GM18907 (cell line): ENCODE measurements at regions not wholly inside any gene's neighbourhood (a gene's known extent, or its start where the extent isn't known, plus 50 kb on each side); places are given as distances from the start of the nearest gene placed in this dataset.

Source experiments
- ATAC-seq: cut with Tn5 transposase; IDR thresholded peaks from one replicate; pipeline ENCODE4 v1.9.1; 2021; ENCODE audit warnings: mild to moderate bottlenecking, moderate library complexity; ENCODE audit not compliant: unreplicated experiment

DNA sequence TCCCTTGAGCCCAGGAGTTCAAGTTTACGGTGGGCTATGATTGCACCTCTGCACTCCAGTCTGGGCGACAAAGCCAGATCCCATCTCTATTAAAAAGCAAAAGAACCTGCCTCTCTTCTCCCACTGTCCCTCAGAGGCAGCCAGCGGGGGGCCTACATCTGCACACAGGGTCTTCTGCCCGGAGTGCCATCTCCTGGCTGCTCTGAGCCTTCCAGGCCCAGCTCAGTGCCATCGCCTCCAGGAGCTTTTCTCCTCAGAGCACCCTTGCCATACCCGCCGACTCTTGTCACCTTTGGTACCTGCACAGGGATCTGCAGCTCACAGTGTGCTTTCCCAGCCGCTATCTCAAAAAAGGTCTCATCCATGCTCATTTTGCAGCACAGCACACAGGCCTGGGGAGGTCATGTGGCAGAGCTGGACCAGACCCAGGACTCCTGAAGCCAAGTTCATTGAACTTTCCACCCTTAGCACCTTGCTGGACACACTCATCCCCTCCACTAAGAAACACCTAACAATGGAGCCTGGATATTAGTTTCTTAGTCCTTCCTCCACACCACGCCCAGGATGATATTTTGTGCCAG lies 186.3 kb downstream of the HAUS1 start:
- ATAC-seq = no peak

DNA sequence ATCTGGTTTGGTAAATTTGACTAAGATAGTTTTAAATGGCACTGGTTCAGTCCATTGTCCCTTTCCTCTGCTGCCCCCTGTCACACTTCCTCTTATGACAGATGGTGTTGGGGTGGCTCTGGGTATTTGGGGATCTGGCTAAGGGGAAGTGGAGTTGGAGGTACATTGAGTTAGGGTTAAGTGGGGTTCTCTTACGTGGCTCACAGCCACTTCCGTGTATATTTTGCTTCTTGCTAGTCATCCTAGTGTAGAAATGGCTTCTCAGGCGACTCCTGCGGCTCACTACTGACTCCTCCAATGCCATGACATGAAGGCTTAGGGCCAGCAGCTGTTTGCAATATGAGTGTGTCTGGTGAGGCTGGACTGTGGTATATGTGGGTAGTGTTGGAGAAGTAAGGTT lies 187.0 kb downstream of the HAUS1 start:
- no peak for ATAC-seq

DNA sequence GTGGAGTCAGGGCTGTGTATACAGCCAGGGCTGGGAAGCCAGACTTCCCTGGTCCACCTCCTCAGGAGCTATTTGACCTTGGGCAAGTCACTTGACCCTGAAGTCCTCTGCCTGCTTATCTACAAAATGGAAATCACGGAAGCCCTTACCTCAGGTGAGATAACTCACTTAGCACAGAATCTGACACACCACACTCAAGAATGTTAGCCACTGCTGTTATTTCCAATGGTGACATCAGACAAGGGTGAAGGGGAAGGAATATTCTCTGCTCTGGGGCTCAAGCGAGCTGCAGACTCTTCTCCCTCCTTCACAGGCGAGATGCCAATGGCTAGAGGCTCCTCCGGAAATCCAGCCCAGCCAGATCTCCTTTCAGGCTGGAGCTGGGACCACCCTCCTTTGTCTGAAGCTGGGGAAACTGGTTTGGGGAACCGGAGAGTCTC lies 189.6 kb downstream of the HAUS1 start:
- ATAC-seq = no peak

DNA sequence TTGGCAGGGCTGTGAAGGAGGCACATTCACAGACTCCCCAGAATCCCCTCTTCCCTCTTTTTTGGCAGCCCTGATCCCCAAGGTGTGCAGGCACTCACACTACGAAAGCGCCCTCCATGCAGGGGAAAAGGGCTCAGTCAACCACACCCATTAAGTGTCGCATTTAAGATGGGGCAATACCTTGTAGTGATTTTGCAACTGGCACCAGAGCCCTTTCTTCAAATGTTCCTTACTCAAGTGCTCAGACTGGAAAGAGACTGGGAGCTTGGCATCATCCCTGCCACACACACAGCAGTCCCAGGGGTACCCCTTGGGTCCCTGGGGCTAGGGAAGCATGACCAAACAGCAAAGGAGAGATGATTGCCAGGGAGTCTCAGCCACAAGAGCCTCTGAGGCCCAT lies 190.1 kb downstream of the HAUS1 start:
- ATAC-seq = no peak

DNA sequence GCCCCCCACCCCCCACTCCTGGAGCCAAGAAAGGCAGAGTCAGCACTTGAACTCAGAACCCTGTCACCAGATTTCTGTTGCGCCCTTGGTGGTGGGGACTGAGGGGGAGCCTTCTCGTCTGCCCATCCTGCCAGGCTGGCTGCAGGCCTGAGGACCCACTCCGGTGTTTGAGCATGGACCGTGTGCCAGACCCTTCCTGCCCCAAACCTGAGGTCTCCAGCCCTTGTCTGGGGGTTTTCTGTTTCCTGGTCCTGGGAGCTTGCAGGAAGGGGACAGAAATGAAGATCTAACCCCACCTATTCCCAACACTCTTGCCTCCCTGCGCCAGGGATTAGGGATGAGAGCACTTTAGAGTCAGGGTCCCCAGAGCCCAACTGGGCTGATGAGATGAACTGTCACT lies 190.6 kb downstream of the HAUS1 start:
- no peak for ATAC-seq

DNA sequence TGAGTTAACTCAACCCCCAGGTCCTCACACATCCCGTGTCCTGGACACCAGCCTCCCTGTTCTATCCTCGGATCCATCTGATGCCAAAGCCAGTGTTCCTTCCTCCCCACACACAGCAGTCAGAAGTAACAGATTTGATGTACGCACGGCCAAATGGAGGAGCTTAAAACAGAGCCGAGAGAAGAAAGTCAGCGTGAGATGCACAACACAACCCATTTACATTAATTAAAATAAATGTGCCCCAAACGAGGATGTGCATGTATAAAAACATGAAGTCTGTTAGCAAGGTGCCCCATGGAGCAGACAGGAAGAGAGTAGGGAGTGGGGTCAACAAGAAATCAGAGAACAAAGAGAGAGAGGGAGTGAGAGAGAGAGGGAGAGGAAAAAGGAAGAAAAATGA lies 191.2 kb downstream of the HAUS1 start:
- no peak for ATAC-seq

DNA sequence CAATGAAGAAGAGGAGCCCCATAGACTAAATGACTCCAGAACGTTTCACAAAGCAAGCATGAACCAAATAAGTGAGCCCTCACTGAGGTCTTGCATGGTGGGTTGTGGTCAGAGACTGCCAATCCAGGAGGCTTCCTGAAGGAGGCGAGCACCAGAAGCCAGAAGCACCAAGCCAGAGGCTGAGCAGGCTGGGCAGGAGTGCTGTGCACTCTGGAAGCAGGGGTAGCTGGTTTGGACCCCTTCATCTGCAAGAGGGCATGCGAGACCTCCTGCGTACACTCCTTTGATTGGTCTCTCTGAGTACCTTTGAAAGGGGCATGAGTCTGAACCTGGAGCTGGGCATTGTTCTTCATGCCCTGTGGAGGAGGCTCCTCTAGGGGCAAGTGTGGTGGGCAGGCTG lies 192.5 kb downstream of the HAUS1 start:
- ATAC-seq = no peak

DNA sequence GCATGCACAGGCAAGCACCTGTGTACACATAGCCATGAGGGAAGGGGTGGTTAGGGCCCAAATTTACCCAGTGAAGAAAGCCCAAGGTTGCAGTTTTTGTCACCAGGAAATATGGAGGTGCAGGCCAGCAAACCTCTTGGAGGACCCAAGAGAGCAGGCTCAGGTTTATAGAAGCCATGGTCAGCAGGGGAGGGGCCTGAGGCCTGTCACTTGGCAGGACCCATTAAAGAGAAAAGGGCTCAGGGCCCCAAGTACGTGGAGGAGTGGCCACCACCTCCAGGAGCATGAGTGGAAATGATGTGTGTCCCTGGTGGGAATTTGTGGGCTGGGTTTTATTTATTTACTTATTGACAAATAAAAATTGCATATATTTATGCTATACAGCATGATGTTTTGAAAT lies 192.9 kb downstream of the HAUS1 start:
- ATAC-seq = no peak

DNA sequence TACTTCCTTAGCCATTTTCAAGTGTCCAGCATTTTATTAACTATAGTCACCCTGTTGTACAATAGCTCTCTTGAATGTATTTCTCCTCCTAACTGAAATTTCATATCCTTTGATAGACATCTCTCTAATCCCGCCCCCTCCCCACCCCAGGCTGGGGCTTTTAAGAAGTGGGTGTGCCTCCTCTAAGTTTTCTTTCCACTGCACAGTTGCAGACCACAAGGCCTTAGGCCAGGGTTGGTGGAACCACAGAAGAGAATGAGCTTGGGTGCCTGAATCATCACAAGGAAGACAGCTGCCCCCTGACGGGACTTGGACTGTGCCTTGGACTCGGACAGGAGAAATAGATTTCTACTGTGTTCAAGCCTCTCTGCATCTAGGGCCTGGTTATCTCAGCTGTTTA lies 193.4 kb downstream of the HAUS1 start:
- no peak for ATAC-seq

DNA sequence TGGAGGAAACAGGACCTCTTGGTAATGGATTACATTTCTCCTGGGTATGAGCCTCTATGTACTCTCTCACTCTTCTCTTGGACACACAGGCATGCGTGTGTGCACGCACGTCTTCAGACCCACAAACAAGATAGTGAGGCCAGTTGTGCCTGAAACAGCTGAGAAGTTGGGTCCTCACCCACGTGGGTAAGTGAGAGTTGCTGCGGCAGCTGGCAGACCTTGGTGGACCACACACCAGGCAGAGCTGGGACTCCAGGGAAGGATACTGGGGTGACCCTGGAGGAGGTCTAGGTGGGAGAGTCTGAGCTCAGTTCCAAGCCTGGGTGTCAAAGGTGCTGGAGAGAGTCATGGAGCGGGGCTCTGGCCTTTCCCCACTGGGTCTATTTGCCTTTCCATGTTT lies 194.3 kb downstream of the HAUS1 start:
- ATAC-seq = no peak

DNA sequence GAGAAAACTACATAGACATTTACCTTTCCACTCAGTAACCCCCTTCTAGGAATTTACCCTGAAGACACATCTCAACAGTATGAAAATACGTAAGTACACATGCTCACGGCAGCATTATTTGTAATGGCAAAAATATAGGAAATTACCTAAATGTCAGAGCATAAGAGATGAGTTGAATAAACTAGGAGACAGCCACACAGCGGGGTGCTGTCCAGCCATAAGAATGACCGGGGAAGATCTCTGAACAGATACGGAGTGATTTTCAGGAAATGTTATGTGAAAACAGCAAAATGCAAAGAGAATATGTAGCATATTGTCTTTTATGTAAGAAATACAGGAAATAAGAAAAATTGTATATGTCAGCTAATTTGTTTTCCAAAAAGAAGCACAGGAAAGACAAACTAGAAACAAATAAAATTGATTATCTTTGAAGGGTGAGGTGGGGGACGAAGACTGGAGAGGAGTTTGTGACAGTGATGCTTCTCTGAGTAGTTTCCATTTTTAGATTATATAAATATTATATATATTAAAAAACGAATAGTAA lies 195.4 kb downstream of the HAUS1 start:
- no peak for ATAC-seq

DNA sequence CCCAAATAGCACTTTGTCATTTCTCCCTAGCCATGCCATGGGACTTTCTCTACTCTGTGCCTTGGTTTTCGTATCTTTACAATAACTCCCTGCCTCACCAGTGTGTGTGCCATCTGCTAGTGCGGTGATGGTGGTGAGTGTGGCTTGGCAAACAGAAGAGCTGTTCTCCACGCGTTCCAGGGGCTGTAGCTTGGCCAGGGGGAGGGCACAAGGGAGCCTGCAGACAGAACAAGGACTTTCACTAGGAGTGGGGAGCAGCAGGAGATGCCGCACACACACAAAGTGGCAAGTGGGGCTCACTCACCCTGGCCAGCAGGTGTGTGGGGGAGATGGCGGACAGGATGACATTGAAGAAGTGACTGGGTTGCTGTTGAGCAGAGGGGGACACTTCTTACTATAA lies 196.9 kb downstream of the HAUS1 start:
- no peak for ATAC-seq

DNA sequence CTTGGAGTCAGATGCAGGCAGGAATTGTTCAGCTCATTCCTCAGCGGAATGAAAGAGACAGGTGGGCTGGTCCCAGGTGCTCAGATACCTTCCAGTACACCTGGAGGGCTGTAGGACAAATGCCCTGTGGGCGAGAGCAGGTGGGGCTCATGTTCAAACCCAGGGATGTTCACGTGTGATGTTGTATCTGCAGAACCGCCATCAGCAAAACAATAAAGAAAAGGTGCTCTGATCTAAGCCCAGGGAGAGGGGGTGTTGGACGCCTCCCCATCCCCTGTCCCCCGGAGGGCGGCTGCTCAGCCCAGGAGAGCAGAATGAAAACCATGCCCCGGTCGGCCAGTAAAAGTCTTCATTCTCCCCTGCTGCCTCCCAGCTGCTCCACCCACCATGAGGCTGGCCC lies 197.4 kb downstream of the HAUS1 start:
- ATAC-seq = no peak

DNA sequence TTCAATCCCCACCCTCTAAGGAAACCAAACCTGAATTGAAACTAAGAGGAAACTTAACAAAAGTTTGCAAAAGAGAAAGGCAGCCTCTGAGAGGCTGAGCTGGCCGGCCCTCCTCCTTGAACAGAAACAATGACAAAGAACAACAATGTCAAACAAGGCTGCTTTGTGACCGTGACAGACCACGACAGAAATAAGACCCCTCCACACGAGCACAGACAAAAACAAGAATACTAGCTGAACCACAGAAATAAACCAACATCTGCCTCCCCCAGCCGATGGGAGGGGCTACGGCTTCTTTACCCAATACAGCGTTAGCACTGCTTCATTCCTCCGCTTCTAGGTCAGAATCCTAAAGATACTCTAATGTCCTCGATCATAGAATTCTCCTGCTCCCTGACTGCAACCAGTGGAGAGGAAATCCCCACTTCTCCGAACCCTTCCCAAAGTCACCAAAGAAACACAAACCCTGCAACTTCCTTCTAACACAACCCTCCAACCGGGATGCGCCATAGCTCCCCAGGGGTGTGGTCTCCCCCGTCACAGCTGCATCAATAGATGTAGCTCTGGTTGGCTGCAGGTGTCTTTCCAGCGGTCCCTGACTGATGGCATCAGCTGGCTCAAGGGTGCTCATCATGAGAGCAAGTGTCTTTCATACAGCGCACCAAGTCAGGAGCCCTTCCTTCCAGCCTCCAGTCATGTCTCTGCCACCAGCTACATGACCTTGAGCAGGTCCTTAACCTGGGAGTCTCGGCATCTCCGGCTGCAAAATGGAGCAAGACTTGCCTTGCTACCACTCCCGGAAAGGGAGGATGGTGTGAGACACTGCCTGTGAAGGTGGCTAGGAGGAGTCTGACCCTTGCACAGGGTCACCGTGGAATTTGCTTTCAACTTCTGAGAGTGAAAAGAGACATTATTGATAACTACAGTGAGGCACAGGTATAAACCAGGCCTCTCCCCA lies 198.6 kb downstream of the HAUS1 start:
- ATAC-seq = no peak

DNA sequence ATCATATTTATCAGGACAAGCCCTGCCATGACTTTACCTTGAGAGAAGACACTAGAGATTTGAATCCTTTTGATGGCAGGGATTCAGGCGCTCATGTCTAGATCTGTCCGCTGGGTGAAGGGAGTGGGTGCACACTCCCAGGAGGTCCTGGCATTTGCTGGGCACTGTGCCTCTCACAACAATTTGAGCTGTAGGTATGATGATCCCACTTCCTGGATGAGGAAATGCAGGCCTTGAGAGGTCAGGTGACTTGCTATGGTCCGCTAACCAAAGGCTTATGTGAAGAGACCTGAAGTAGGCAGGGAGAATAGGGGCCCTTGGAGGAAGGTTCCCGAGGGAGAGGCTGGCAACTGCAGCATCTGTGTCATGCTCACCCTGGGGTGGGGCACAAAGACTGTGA lies 206.1 kb downstream of the HAUS1 start:
- ATAC-seq = no peak

DNA sequence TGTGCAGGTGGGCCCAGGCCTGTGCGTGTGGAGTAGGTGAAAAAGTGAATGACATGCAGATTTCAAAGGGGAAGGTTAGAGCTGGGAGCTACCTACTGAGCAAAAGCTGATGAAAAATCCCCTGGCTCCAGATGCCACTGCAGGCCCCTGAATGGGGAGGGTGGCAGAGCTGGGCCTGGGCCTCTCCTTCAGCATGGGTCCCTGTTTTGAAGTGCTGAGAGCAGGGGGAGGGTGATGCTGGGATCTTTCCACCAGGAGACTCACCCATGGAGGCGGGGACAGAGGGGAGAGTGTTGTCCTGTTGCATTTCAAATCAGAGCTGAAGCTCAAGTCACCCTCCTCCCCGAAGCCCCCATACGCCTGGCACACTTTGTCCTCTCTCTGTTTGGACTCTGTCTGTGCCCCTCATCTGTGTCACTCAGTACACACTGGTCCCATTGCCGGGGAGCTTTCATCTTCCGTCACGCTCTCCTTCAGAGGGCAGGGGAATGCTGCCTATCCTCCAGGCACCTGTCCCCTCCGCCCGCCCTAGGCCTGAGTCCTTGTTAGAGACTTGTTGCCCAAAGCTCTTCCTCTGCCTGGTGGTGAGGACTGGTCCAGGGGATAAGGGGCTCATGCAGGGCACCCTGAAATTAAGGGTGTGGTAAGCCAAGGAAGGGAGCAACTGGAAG lies 206.6 kb downstream of the HAUS1 start:
- no peak for ATAC-seq

DNA sequence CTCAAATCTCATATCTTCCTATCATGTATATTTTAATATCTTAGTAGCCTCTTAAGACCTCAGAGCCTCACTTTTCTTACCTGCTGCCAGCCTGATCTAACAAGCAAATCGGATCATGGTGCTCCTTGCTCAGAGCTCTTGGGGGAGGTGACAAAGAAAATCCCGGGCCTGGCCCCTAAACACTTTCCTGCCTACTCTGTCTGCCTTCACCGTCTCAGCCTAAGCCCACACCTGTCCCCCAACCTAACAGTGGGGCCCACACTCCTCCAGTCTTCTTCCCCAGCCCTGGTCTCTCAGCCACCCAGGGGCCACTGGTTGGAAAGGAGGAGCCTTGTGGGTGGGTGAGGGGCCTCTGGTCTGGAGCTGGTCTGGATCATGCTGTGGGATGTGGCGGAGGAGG lies 207.3 kb downstream of the HAUS1 start:
- ATAC-seq = no peak

DNA sequence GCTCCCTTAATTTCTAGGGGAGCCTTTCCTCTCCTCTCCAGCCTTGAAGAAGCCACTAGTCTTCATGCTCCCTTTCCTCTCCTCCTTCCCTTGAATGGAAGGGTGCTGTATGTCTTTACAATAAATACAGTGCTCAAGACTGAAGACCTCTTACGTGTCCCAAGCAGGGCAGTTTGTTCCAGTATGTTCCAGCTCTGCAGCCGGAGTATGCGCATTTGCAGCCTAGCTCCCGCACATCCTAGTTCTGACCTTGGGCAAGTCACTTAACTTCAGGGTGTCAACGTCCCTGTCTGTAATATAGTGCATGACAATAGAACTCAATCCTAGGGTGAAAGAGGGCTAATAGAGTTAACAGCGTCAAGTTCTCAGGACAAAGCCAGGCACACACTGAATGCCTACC lies 208.0 kb downstream of the HAUS1 start:
- ATAC-seq = no peak

DNA sequence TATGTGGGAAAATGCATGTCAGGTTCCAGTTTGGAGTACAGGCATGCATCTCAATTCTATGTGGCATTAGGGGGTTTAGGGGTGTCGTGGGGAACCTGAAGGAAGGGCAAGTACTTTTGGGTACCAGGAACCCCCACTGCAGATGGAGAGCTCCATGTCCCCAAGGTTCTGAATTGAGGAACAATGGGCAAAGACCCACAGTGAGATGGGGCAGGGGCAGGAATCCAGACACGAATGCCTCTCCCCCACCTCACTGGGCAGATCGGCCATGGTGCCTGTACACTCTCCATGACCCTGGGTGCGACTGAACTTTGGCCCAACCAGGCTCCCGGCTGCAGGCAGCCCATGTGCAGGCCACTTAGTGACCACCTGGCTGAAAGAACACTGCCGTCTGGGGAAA lies 209.3 kb downstream of the HAUS1 start:
- ATAC-seq = no peak

DNA sequence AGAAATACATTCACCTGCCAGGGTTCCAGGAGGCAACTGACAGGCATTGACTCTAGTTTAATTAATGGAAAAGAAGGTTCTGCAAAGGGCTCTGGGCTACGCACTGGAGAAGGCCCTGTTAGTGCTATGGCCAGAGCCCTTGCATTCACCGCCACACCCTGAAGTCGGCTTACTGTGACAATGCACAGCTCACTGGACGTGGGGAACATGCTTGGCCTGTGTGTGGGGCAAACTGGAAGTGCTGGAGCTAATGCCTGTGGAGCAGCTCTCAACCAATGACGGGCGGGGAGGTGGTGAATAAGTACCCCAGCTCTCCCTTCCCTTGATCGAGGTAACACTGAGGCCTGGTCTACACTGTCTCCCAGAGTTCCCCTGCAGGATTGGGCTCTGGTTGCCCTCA lies 209.8 kb downstream of the HAUS1 start:
- no peak for ATAC-seq

DNA sequence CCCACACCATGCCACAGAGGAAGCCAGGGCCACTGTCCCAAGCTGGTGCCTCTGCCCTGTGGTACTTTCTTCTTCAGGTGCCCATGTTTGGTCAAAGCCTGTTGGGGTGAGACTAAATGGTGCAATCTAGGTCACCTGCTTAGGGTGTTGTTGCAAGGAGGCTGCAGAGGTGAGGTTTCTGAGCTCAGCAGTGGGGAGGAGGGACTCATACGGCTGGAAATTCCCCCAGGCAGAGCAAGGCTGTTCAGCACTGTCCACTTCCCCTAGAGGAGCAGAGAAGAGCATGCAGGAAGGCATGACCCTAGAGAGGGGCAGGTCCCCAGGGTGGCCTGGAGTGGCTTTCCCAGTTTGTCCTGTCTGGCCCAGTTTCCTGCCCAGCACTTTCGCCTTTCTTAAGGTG lies 211.0 kb downstream of the HAUS1 start:
- ATAC-seq = no peak

DNA sequence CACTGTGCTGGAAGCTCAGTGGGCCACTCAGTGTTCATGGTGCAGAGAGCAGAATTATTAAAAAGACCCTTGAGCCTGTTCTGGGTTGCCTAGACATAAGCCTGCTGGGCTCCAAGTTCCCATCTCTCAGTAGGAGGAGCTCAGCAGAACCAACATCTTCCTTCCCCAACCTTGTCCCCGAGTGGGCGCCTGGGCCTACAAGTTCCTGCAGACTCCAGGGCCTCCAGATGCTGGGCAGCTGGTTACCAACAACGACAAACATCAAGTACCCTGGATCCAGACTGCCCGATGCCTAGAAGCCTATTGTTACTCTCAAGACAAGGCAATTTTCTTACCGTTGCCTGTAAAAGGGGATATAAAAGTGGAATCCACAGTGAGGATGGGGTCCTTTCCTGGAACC lies 214.2 kb downstream of the HAUS1 start:
- no peak for ATAC-seq
